ENCODE measurements at regions not wholly inside any gene's neighbourhood (a gene's known extent, or its start where the extent isn't known, plus 50 kb on each side); places are given as distances from the start of the nearest gene placed in this dataset.
A peak's percentile ranks its signal among the peaks of the same experiment; 100 is the strongest.

DNA sequence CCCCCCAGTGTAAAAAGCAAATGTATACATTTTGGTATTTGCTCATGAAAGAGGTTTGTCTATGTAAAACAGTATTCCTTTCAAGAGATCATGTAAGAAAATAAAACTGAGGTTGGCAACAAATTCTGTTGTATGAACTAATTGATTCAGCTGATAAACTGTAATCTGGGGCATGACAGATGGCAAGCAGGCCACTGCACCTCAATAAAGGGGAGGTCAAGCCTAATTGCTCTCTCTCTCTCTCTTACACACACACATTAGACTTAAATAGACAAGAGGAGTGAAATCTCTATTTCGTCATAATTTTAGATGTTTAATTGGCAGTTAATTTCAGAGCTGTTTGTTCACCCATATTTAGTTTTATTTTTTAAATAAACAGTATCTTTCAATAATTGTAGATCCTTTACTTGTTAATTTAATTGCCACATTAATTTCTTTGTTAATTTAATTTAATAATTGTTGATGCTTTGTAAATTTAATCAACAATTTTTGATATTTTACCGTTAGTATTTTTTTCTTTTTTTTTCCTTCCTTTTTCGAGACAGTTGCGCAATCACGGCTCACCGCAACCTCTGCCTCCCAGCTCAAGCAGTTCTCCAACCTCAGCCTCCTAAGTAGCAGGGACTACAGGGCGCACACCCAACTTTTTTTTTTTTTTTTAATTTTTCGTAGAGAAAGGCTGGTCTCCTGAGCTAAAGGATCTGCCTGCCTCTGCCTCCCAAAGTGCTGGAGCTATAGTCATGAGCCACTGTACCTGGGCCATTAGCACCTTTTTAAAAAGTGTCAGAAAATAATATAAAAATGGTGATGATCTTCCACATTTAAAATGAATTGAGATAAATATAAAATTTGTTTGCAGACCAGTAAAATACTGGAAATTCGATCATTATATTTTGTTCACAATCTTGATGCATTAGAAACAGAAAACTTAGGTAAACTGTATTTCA, 577.7 kb downstream of the SLC16A7 start:
- Mint-ChIP-seq H3K27me3 (ENCODE audit: unreplicated experiment) (no peaks in the 10 kb centered on the region), H3K27ac (ENCODE audit: unreplicated experiment) (peak overlapping the region; percentile 89), H3K36me3 (ENCODE audit: insufficient read depth, unreplicated experiment) (peaks cover 6% of the 10 kb centered on the region), H3K9me3 (ENCODE audit: low read depth, unreplicated experiment) (no peaks in the 10 kb centered on the region), H3K4me3 (ENCODE audit: low read depth, unreplicated experiment) (peak overlapping the region; percentile 7), H3K4me1 (ENCODE audit: low read depth, unreplicated experiment) (peaks cover 32% of the 10 kb centered on the region)
- TF ChIP-seq, protein P1, sequence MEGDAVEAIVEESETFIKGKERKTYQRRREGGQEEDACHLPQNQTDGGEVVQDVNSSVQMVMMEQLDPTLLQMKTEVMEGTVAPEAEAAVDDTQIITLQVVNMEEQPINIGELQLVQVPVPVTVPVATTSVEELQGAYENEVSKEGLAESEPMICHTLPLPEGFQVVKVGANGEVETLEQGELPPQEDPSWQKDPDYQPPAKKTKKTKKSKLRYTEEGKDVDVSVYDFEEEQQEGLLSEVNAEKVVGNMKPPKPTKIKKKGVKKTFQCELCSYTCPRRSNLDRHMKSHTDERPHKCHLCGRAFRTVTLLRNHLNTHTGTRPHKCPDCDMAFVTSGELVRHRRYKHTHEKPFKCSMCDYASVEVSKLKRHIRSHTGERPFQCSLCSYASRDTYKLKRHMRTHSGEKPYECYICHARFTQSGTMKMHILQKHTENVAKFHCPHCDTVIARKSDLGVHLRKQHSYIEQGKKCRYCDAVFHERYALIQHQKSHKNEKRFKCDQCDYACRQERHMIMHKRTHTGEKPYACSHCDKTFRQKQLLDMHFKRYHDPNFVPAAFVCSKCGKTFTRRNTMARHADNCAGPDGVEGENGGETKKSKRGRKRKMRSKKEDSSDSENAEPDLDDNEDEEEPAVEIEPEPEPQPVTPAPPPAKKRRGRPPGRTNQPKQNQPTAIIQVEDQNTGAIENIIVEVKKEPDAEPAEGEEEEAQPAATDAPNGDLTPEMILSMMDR (IDR thresholded peaks at IDR 0.05; ENCODE audit: unreplicated experiment) = no peak
- no TSS peak for BruUV-seq (replicated peaks)
- CTCF ChIA-PET = interaction anchor here (0.6 to 1.4 kb wide), 8 partner anchors 11 to 1443 kb away, joined by 3 to 4 read pairs (median 3); partner anchors contain the start of gene SLC16A7
- intact Hi-C loops (cut with micrococcal nuclease; ENCODE audit: unreplicated experiment) = loop anchor here (2.0 kb wide), 3 partner anchors 25 to 103 kb away; no protein-coding TSS in a partner anchor
- peak; percentile 47 for DNase-seq

DNA sequence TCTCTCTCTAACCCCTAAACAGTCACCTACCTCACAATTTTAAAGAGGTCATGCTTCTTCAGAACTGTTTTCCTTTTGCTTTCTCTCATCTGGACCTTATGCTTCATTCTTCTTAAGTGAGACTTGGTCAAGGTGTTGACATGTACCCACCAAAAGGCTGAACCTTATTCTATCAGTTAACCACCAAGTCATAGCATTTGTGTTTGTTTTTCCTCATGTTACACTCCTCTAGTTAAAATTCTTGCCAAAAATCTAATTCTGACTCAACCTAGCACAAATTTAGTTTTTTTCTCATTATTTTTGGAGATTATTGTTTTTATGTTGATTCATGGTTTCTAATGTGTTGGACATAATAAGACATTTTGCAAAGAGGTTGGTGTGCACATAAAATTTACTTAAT, 578.6 kb downstream of the SLC16A7 start:
- peaks cover 32% of the 10 kb centered on the region for H3K4me1 Mint-ChIP-seq (ENCODE audit: low read depth, unreplicated experiment)
- no peak overlapping the region for H3K4me3 Mint-ChIP-seq (ENCODE audit: low read depth, unreplicated experiment)
- H3K9me3 Mint-ChIP-seq (ENCODE audit: low read depth, unreplicated experiment) = no peaks in the 10 kb centered on the region
- no TSS peak for BruUV-seq (replicated peaks)
- TF ChIP-seq, protein P1 (IDR thresholded peaks at IDR 0.05; ENCODE audit: unreplicated experiment) = no peak
- CTCF ChIA-PET = no interaction called here
- H3K27ac Mint-ChIP-seq (ENCODE audit: unreplicated experiment) = peak overlapping the region; percentile 89
- DNase-seq = no peak
- intact Hi-C loops (cut with micrococcal nuclease; ENCODE audit: unreplicated experiment) = no loop called here
- H3K36me3 Mint-ChIP-seq (ENCODE audit: insufficient read depth, unreplicated experiment) = peaks cover 6% of the 10 kb centered on the region
- no peaks in the 10 kb centered on the region for H3K27me3 Mint-ChIP-seq (ENCODE audit: unreplicated experiment)

DNA sequence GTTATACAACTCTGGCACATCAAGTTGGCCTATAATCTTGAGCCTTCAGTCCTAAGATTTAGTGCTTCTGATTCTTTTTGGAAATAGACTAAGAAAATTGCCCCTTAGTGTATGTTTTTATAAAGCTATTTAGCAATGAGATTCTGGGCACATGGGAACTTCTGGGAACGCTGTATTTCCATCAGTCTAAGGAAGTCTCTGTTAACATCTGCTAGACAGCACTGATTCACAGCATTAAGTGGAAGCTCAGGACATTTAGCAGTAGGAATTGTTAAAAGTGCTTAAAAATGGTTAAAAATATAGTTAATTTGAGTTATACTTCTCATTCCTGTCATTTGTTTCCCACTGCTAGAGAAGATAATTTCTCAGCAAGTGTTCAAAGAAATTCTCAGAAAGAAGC, 579.1 kb downstream of the SLC16A7 start:
- CTCF ChIA-PET = no interaction called here
- no peaks in the 10 kb centered on the region for H3K27me3 Mint-ChIP-seq (ENCODE audit: unreplicated experiment)
- intact Hi-C loops (cut with micrococcal nuclease; ENCODE audit: unreplicated experiment) = no loop called here
- DNase-seq = no peak
- H3K36me3 Mint-ChIP-seq (ENCODE audit: insufficient read depth, unreplicated experiment) = peaks cover 6% of the 10 kb centered on the region
- no TSS peak for BruUV-seq (replicated peaks)
- TF ChIP-seq, protein P1 (IDR thresholded peaks at IDR 0.05; ENCODE audit: unreplicated experiment) = no peak
- peaks cover 32% of the 10 kb centered on the region for H3K4me1 Mint-ChIP-seq (ENCODE audit: low read depth, unreplicated experiment)
- H3K9me3 Mint-ChIP-seq (ENCODE audit: low read depth, unreplicated experiment) = no peaks in the 10 kb centered on the region
- no peak overlapping the region for H3K27ac Mint-ChIP-seq (ENCODE audit: unreplicated experiment)
- H3K4me3 Mint-ChIP-seq (ENCODE audit: low read depth, unreplicated experiment) = no peak overlapping the region

DNA sequence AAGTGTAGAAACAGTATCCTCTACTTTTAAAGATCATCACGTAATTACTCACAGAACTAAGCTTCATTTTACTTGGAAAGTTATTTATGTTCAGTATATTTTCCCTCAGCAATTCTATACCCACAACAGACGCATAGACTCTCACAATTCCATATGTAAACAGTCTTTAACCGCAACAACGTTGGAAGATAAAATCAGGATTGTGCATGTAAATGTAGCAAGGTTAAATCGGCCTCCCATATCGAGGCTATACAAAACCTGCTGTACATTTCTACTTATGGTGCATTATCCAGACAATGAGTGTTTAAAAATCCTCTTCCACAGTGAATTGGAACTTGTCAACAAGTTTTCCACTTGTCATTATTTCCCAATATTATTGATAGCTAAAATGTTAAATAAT, 581.1 kb downstream of the SLC16A7 start:
- TF ChIP-seq, protein P1 (IDR thresholded peaks at IDR 0.05; ENCODE audit: unreplicated experiment) = no peak
- Mint-ChIP-seq H3K9me3 (ENCODE audit: low read depth, unreplicated experiment) (no peaks in the 10 kb centered on the region), H3K27me3 (ENCODE audit: unreplicated experiment) (no peaks in the 10 kb centered on the region), H3K4me3 (ENCODE audit: low read depth, unreplicated experiment) (no peak overlapping the region), H3K4me1 (ENCODE audit: low read depth, unreplicated experiment) (peaks cover 25% of the 10 kb centered on the region), H3K27ac (ENCODE audit: unreplicated experiment) (no peak overlapping the region), H3K36me3 (ENCODE audit: insufficient read depth, unreplicated experiment) (peaks cover 6% of the 10 kb centered on the region)
- BruUV-seq (replicated peaks) = no TSS peak
- no peak for DNase-seq
- CTCF ChIA-PET = no interaction called here
- intact Hi-C loops (cut with micrococcal nuclease; ENCODE audit: unreplicated experiment) = no loop called here

Measured in Calu3 (cell line).